Loucy (cell line): ENCODE measurements at regions not wholly inside any gene's neighbourhood (a gene's known extent, or its start where the extent isn't known, plus 50 kb on each side); places are given as distances from the start of the nearest gene placed in this dataset.

ENCODE experiments used
- H2AFZ ChIP-seq: fragments of 200-600 bp; sonication (generic); 2 replicates; pipeline ENCODE4 v1.6.0; 2016; ENCODE audit warnings: antibody characterized with exemption, mild to moderate bottlenecking, low read length, moderate library complexity
- H3F3A ChIP-seq: fragments of 200-600 bp; 2 replicates; pipeline ENCODE4 v1.6.0; 2016; ENCODE audit warnings: antibody characterized with exemption, low read depth, mild to moderate bottlenecking
- H3K27me3 ChIP-seq: fragments of 200-600 bp; sonication (generic); 2 replicates; pipeline ENCODE4 v1.6.1; 2014; ENCODE audit warnings: low read length, mild to moderate bottlenecking; ENCODE audit not compliant: insufficient read depth, poor library complexity, severe bottlenecking
- H3K36me3 ChIP-seq: fragments of 200-600 bp; sonication (generic); 2 replicates; pipeline ENCODE4 v1.6.1; 2016; ENCODE audit warnings: low read length; ENCODE audit not compliant: insufficient read depth
- H3K4me1 ChIP-seq: fragments of 200-600 bp; sonication (generic); 2 replicates; pipeline ENCODE4 v1.5.1; 2014; ENCODE audit warnings: low read length, mild to moderate bottlenecking; ENCODE audit not compliant: insufficient read depth, poor library complexity, severe bottlenecking
- H3K4me2 ChIP-seq: fragments of 200-600 bp; sonication (generic); 2 replicates; pipeline ENCODE4 v1.6.0; 2014; ENCODE audit warnings: antibody characterized with exemption, low read length, low read depth, mild to moderate bottlenecking; ENCODE audit not compliant: poor library complexity, severe bottlenecking
- H3K4me3 ChIP-seq: fragments of 200-600 bp; sonication (generic); 2 replicates; pipeline ENCODE4 v1.5.1; 2014; ENCODE audit warnings: low read length, mild to moderate bottlenecking, mixed read lengths; ENCODE audit not compliant: poor library complexity, severe bottlenecking
- H3K79me2 ChIP-seq: fragments of 200-600 bp; sonication (generic); 2 replicates; pipeline ENCODE4 v1.6.1; 2014; ENCODE audit warnings: low read length; ENCODE audit not compliant: insufficient read depth
- H3K9ac ChIP-seq: fragments of 200-600 bp; sonication (generic); 2 replicates; pipeline ENCODE4 v1.6.0; 2014; ENCODE audit warnings: mild to moderate bottlenecking, low read depth, low read length, moderate library complexity; ENCODE audit not compliant: poor library complexity, severe bottlenecking
- H3K9me2 ChIP-seq: fragments of 200-600 bp; sonication (generic); replicated peaks from 2 replicates; pipeline ENCODE4 v1.6.1; 2016; ENCODE audit warnings: low read depth, low read length, mixed read lengths
- H3K9me3 ChIP-seq: fragments of 200-600 bp; sonication (generic); 2 replicates; pipeline ENCODE4 v1.6.1; 2014; ENCODE audit warnings: mild to moderate bottlenecking, antibody characterized with exemption, low read length, low read depth; ENCODE audit not compliant: insufficient read depth
- H4K20me1 ChIP-seq: fragments of 200-600 bp; sonication (generic); 2 replicates; pipeline ENCODE4 v1.6.0; 2014; ENCODE audit warnings: antibody characterized with exemption, low read length, mild to moderate bottlenecking; ENCODE audit not compliant: insufficient read depth, poor library complexity, severe bottlenecking
- CTCF ChIP-seq: fragments of 200-600 bp; sonication (generic); conservative IDR thresholded peaks from 2 replicates; pipeline ENCODE4 v1.5.1; 2014; ENCODE audit warnings: mild to moderate bottlenecking, antibody characterized with exemption, low read length
- EZH2phosphoT487 ChIP-seq: fragments of 200-600 bp; IDR thresholded peaks from 2 replicates; pipeline ENCODE4 v1.6.1; 2018; ENCODE audit warnings: antibody characterized with exemption, mild to moderate bottlenecking, moderate library complexity, borderline replicate concordance

- Histone ChIP-seq H3F3A (no peaks in the 10 kb centered on the region), H3K9me3 (no peaks in the 10 kb centered on the region), H3K4me1 (no peaks in the 10 kb centered on the region), H2AFZ (no peak overlapping the region), H3K9ac (no peak overlapping the region), H3K79me2 (no peaks in the 10 kb centered on the region), H3K36me3 (no peaks in the 10 kb centered on the region), H3K9me2 (no peaks in the 10 kb centered on the region), H3K27me3 (no peaks in the 10 kb centered on the region), H3K4me2 (no peak overlapping the region), H3K4me3 (no peak overlapping the region), H4K20me1 (no peaks in the 10 kb centered on the region)
- TF ChIP-seq CTCF (no peak), EZH2phosphoT487 (no peak)
These were observed 249.3 kb upstream of the MYT1L start for GRCh38 chr2:2580341-2580740.

- no peaks in the 10 kb centered on the region for H3K4me1 ChIP-seq
These were observed 248.7 kb upstream of the MYT1L start for GRCh38 chr2:2579814-2580213.

DNA sequence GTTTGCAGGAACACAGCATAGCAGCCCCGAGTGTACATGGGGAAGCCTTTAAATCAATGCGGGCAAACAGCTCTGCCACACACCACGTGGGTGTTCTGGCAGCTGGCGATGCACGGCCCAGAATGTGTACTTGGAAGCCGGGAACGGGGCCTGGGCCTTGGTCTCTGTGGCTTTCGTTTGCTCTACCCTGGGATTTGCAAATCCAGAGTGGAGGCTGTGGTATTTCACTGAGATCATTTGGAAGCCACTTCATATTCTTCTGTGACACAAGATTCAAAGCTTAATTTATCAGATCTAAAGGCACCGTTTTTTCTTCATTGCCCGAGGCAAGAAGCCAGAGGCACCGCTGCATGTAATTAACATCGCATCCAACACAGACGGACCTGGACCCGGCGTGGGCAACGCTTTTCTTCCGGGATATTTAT lies 246.3 kb upstream of the MYT1L start:
- H3F3A ChIP-seq = no peaks in the 10 kb centered on the region
- H3K4me1 ChIP-seq = no peaks in the 10 kb centered on the region
- peaks cover 13% of the 10 kb centered on the region; the same call in 1 of the 2 replicates for H3K9me3 ChIP-seq
- no peak overlapping the region for H3K4me2 ChIP-seq
- H2AFZ ChIP-seq = no peak overlapping the region
- H3K79me2 ChIP-seq = no peaks in the 10 kb centered on the region
- H3K27me3 ChIP-seq = no peaks in the 10 kb centered on the region
- H3K36me3 ChIP-seq = no peaks in the 10 kb centered on the region
- H3K9me2 ChIP-seq = no peaks in the 10 kb centered on the region
- TF ChIP-seq EZH2phosphoT487 (no peak), CTCF (no peak)
- no peak overlapping the region for H3K4me3 ChIP-seq
- H3K9ac ChIP-seq = no peak overlapping the region
- H4K20me1 ChIP-seq = no peaks in the 10 kb centered on the region

More at GRCh38 chr2:2579814-2580213, 248.7 kb upstream of the MYT1L start:
- Histone ChIP-seq H3F3A (no peaks in the 10 kb centered on the region), H3K9ac (no peak overlapping the region), H3K27me3 (no peaks in the 10 kb centered on the region), H4K20me1 (no peaks in the 10 kb centered on the region), H3K36me3 (no peaks in the 10 kb centered on the region), H3K4me3 (no peak overlapping the region), H3K9me2 (no peaks in the 10 kb centered on the region), H3K79me2 (no peaks in the 10 kb centered on the region), H3K4me2 (no peak overlapping the region), H3K9me3 (no peaks in the 10 kb centered on the region), H2AFZ (no peak overlapping the region)
- TF ChIP-seq CTCF (no peak), EZH2phosphoT487 (no peak)
